Hepatocyte (in vitro differentiated cells): ENCODE measurements at regions not wholly inside any gene's neighbourhood (a gene's known extent, or its start where the extent isn't known, plus 50 kb on each side); places are given as distances from the start of the nearest gene placed in this dataset.
A peak's percentile ranks its signal among the peaks of the same experiment; 100 is the strongest.

Source experiments
- DNase-seq: peaks from one replicate; pipeline ENCODE4 v3.0.0-alpha.2; 2016; ENCODE audit warnings: low spot score
- H2AFZ ChIP-seq: fragments of 200-600 bp; sonication (generic); 2 replicates; pipeline ENCODE4 v1.6.0; 2016; ENCODE audit warnings: antibody characterized with exemption, mild to moderate bottlenecking
- H3K27ac ChIP-seq: fragments of 200-600 bp; sonication (generic); 2 replicates; pipeline ENCODE4 v1.5.1; 2016; ENCODE audit warnings: mild to moderate bottlenecking
- H3K27me3 ChIP-seq: fragments of 200-600 bp; sonication (generic); 2 replicates; pipeline ENCODE4 v1.6.1; 2016
- H3K36me3 ChIP-seq: fragments of 200-600 bp; sonication (generic); replicated peaks from 2 replicates; pipeline ENCODE4 v1.5.1; 2016; ENCODE audit warnings: low read depth; ENCODE audit not compliant: insufficient read depth
- H3K4me1 ChIP-seq: fragments of 200-600 bp; sonication (generic); 2 replicates; pipeline ENCODE4 v1.5.1; 2016; ENCODE audit warnings: mild to moderate bottlenecking, moderate library complexity; ENCODE audit not compliant: insufficient read depth
- H3K4me2 ChIP-seq: fragments of 200-600 bp; sonication (generic); 2 replicates; pipeline ENCODE4 v1.6.0; 2016
- H3K4me3 ChIP-seq: fragments of 200-600 bp; sonication (generic); 2 replicates; pipeline ENCODE4 v1.5.1; 2016; ENCODE audit warnings: mild to moderate bottlenecking
- H3K79me2 ChIP-seq: fragments of 200-600 bp; sonication (generic); 2 replicates; pipeline ENCODE4 v1.6.0; 2017; ENCODE audit warnings: mild to moderate bottlenecking
- H3K9me2 ChIP-seq: fragments of 200-600 bp; sonication (generic); replicated peaks from 2 replicates; pipeline ENCODE4 v1.6.0; 2017; ENCODE audit warnings: mild to moderate bottlenecking; ENCODE audit not compliant: insufficient read depth
- H3K9me3 ChIP-seq: fragments of 200-600 bp; sonication (generic); 2 replicates; pipeline ENCODE4 v1.5.1; 2016; ENCODE audit warnings: low read depth, mild to moderate bottlenecking
- H4K20me1 ChIP-seq: fragments of 200-600 bp; sonication (generic); 2 replicates; pipeline ENCODE4 v1.6.0; 2016; ENCODE audit warnings: mild to moderate bottlenecking; ENCODE audit not compliant: insufficient read depth, poor library complexity, severe bottlenecking
- EZH2 ChIP-seq: fragments of 200-600 bp; sonication (generic); IDR thresholded peaks from 2 replicates; pipeline ENCODE4 v1.6.1; 2016; ENCODE audit warnings: antibody characterized with exemption, mild to moderate bottlenecking, borderline replicate concordance
- EZH2phosphoT487 ChIP-seq: fragments of 200-600 bp; sonication (generic); IDR thresholded peaks from one replicate; pipeline ENCODE4 v1.6.1; 2018; ENCODE audit warnings: antibody characterized with exemption, mild to moderate bottlenecking, low read depth, moderate library complexity; ENCODE audit not compliant: unreplicated experiment, severe bottlenecking
- WGBS: methylation state at CpG from one replicate; pipeline ENCODE4 v1.1.6; 2016; ENCODE audit warnings: low lambda C conversion rate; ENCODE audit errors: missing lambda C conversion rate; 5-methylcytosine and 5-hydroxymethylcytosine counted together
- TF ChIP-seq, protein P1 (sequence below): fragments of 200-600 bp; sonication (generic); IDR thresholded peaks from 2 replicates; pipeline ENCODE4 v1.5.1; 2016; ENCODE audit warnings: antibody characterized with exemption, mild to moderate bottlenecking; ENCODE audit not compliant: poor library complexity

DNA sequence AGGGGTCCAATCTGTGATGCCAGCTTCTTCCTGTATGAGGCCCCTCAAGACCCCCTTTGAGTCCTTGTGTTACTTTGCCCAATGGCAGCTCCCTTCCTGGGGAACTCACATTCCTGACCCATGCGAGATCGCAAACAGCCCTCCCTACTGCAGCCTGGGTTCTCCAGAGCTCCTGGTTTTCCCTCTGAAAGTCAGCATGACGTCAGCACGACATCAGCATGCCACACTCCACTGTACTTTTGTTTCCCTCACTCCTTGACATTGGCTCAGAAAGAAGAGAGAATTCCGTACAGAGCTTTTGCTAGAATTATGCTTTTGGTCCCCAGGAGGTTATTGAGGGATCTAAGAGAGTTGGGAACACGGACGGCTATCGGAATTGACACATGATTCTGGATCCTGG, 168.1 kb upstream of the PIRT start:
- H3K4me3 ChIP-seq: no peak overlapping the region
- DNase-seq: no peak
- WGBS: 92% methylated on average over 8 of the region's 8 CpGs
- H3K9me3 ChIP-seq: no peaks in the 10 kb centered on the region
- no peak overlapping the region for H3K4me2 ChIP-seq
- no peaks in the 10 kb centered on the region for H4K20me1 ChIP-seq
- H2AFZ ChIP-seq: no peak overlapping the region
- H3K79me2 ChIP-seq: no peaks in the 10 kb centered on the region
- peaks cover 4% of the 10 kb centered on the region for H3K4me1 ChIP-seq
- H3K36me3 ChIP-seq: no peaks in the 10 kb centered on the region
- no peaks in the 10 kb centered on the region for H3K27me3 ChIP-seq
- H3K9me2 ChIP-seq: no peaks in the 10 kb centered on the region
- TF ChIP-seq EZH2: no peak
- TF ChIP-seq EZH2phosphoT487: no peak
- TF ChIP-seq, protein P1, sequence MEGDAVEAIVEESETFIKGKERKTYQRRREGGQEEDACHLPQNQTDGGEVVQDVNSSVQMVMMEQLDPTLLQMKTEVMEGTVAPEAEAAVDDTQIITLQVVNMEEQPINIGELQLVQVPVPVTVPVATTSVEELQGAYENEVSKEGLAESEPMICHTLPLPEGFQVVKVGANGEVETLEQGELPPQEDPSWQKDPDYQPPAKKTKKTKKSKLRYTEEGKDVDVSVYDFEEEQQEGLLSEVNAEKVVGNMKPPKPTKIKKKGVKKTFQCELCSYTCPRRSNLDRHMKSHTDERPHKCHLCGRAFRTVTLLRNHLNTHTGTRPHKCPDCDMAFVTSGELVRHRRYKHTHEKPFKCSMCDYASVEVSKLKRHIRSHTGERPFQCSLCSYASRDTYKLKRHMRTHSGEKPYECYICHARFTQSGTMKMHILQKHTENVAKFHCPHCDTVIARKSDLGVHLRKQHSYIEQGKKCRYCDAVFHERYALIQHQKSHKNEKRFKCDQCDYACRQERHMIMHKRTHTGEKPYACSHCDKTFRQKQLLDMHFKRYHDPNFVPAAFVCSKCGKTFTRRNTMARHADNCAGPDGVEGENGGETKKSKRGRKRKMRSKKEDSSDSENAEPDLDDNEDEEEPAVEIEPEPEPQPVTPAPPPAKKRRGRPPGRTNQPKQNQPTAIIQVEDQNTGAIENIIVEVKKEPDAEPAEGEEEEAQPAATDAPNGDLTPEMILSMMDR: no peak
- no peak overlapping the region for H3K27ac ChIP-seq

- Histone ChIP-seq H4K20me1 (no peaks in the 10 kb centered on the region), H3K9me3 (no peaks in the 10 kb centered on the region), H3K9me2 (no peaks in the 10 kb centered on the region), H3K27ac (no peak overlapping the region), H3K36me3 (no peaks in the 10 kb centered on the region), H3K79me2 (no peaks in the 10 kb centered on the region), H3K4me2 (no peak overlapping the region), H2AFZ (no peak overlapping the region), H3K4me3 (no peak overlapping the region), H3K27me3 (no peaks in the 10 kb centered on the region), H3K4me1 (peaks cover 4% of the 10 kb centered on the region)
- no peak for DNase-seq
- WGBS: 69% methylated on average over 2 of the region's 2 CpGs
- TF ChIP-seq, protein P1: no peak
- TF ChIP-seq EZH2 (no peak), EZH2phosphoT487 (no peak)
Measured at GRCh38 chr17:11002417-11002816, 164.5 kb upstream of the PIRT start.

DNA sequence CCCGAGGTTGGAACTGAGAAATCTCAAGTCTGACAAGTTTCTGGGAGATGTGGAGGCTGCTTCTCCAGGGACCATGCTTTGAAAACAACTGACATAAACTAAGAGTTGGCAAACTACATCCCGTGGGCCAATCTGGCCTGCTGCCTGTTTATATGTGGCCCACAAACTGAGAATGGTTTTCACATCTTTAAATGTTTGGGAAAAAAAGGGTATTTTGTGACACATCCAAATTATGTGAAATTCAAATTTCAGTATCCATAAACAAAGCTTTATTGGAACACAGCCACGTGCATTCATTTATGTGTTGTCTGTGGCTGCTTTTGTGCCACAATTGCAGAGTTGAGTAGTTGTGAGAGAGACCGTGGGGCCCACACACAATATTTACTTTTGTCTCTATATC, 163.8 kb upstream of the PIRT start:
- Histone ChIP-seq H3K4me2 (no peak overlapping the region), H3K27me3 (no peaks in the 10 kb centered on the region), H3K9me2 (no peaks in the 10 kb centered on the region), H4K20me1 (no peaks in the 10 kb centered on the region), H3K79me2 (no peaks in the 10 kb centered on the region), H3K4me3 (no peak overlapping the region), H3K36me3 (no peaks in the 10 kb centered on the region), H3K9me3 (no peaks in the 10 kb centered on the region), H2AFZ (no peak overlapping the region), H3K4me1 (peaks cover 4% of the 10 kb centered on the region), H3K27ac (no peak overlapping the region)
- WGBS: 57% methylated on average over 4 of the region's 4 CpGs
- DNase-seq: no peak
- TF ChIP-seq EZH2: no peak
- no peak for TF ChIP-seq EZH2phosphoT487
- TF ChIP-seq, protein P1: no peak

- peak; percentile 33 for DNase-seq
- no peaks in the 10 kb centered on the region for H3K27me3 ChIP-seq
- no peaks in the 10 kb centered on the region for H4K20me1 ChIP-seq
- peaks cover 17% of the 10 kb centered on the region for H3K4me1 ChIP-seq
- no peak overlapping the region for H3K4me2 ChIP-seq
- H2AFZ ChIP-seq: no peak overlapping the region
- H3K4me3 ChIP-seq: no peak overlapping the region
- peak overlapping the region; percentile 23 for H3K27ac ChIP-seq
- 76% methylated on average over 2 of the region's 2 CpGs for WGBS
- no peaks in the 10 kb centered on the region for H3K79me2 ChIP-seq
- H3K9me2 ChIP-seq: no peaks in the 10 kb centered on the region
- H3K36me3 ChIP-seq: no peaks in the 10 kb centered on the region
- TF ChIP-seq EZH2: no peak
- no peak for TF ChIP-seq EZH2phosphoT487
- TF ChIP-seq, protein P1: no peak
- no peaks in the 10 kb centered on the region for H3K9me3 ChIP-seq
Measured at GRCh38 chr17:10999484-10999883, 161.6 kb upstream of the PIRT start.
